ENCODE measurements at regions not wholly inside any gene's neighbourhood (a gene's known extent, or its start where the extent isn't known, plus 50 kb on each side); places are given as distances from the start of the nearest gene placed in this dataset.

DNA sequence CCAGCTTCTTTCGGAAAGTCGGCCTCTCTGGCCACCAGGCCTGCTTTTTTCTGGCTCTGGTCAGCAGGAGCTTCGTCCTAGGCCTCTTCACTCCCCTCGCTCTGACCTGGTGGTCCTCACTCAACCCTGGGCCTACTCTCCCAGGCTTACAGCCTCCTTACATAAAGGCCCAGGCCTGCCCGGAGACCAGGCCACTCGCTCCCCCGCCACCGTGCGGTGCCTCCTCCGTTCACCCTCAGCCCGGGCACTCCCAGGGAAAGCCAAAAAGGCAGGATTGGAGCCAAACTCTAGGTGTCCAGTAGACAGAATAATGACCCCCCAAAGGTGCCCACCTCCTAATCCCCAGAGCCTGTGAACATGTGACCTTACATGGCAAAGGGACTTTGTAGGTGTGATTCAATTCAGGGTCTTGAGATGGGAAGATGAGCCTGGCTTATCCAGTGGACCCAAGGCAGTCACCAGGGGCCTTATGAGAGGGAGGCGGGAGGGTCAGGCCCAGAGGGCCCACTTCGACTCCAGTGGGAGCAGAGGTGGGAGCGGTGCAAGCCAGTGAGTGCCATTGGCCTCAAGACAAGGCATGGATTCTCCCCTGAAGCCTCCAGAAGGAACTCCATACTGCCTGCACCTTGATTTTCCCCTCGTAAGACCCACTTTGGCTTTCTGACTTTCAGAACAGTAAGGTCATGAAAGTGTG, 118.6 kb upstream of the PTPN1 start:
- BruUV-seq (replicated peaks), result no TSS peak
- Histone ChIP-seq H3K9me1 (ENCODE audit: control insufficient read depth, insufficient read depth, low read length) (no peaks in the 10 kb centered on the region), H3K79me2 (ENCODE audit: control insufficient read depth, insufficient read depth, low read length) (no peaks in the 10 kb centered on the region), H3K9ac (ENCODE audit: insufficient read depth in 1 of 2, low read depth in 2 of 2, low read length in 2 of 2) (no peak overlapping the region), H3K27ac (ENCODE audit: extremely low read depth, low read depth, low read length) (no peak overlapping the region), H3K27me3 (ENCODE audit: control insufficient read depth in 2 of 2, insufficient read depth in 2 of 2, low read length in 2 of 2) (no peaks in the 10 kb centered on the region), H3K4me3 (no peak overlapping the region), H3K4me1 (replicated peaks in 1 of 2; ENCODE audit: control insufficient read depth in 2 of 2, insufficient read depth in 2 of 2, low read length in 2 of 2) (peaks cover 21 to 33% of the 10 kb centered on the region in 2 experiments), H3K9me3 (replicated peaks; ENCODE audit: control insufficient read depth, insufficient read depth, low read depth, low read length) (no peaks in the 10 kb centered on the region), H2AFZ (ENCODE audit: low read depth, low read length) (no peak overlapping the region), H3K4me2 (ENCODE audit: insufficient read depth, low read length) (no peak overlapping the region), H3K36me3 (ENCODE audit: control insufficient read depth, insufficient read depth, low read length) (no peaks in the 10 kb centered on the region), H4K20me1 (replicated peaks; ENCODE audit: control insufficient read depth, insufficient read depth, low read length) (no peaks in the 10 kb centered on the region)
- WGBS (ENCODE audit: insufficient coverage, low coverage, missing lambda C conversion rate), result 76% methylated on average over 15 of the region's 15 CpGs
- in situ Hi-C loops (cut with MboI), result no loop called here
- DNase-seq (ENCODE audit: extremely low read depth in 1 of 4, low spot score in 3 of 4) (no peak), ATAC-seq (no peak), FAIRE-seq (no peak)
- ChIA-PET CTCF (ENCODE audit: low intra/inter-chr PET ratio) (no interaction called here), POLR2A (interaction anchor here (0.6 to 1.0 kb wide), 2 partner anchors 32 to 86 kb away, joined by 3 to 4 read pairs; no protein-coding TSS in a partner anchor)
- no peak for TF ChIP-seq FOSL1 (tag; conservative IDR thresholded peaks at IDR 0.05)
- TF ChIP-seq SIX5 (IDR thresholded peaks at IDR 0.05; ENCODE audit: borderline replicate concordance in 1 of 2, insufficient read depth in 1 of 2, low read depth in 1 of 2, low read length in 2 of 2), result no peak
- no peak for TF ChIP-seq NFIC (IDR thresholded peaks at IDR 0.05)
- TF ChIP-seq, protein P1, sequence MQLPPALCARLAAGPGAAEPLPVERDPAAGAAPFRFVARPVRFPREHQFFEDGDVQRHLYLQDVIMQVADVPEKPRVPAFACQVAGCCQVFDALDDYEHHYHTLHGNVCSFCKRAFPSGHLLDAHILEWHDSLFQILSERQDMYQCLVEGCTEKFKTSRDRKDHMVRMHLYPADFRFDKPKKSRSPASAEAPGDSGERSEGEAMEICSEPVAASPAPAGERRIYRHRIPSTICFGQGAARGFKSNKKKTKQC (CRISPR knock-in tag; IDR thresholded peaks at IDR 0.05), result no peak
- no peak for TF ChIP-seq CBX3 (IDR thresholded peaks at IDR 0.05; ENCODE audit: borderline replicate concordance in 1 of 2, low read length in 2 of 2)
- TF ChIP-seq, protein P2, sequence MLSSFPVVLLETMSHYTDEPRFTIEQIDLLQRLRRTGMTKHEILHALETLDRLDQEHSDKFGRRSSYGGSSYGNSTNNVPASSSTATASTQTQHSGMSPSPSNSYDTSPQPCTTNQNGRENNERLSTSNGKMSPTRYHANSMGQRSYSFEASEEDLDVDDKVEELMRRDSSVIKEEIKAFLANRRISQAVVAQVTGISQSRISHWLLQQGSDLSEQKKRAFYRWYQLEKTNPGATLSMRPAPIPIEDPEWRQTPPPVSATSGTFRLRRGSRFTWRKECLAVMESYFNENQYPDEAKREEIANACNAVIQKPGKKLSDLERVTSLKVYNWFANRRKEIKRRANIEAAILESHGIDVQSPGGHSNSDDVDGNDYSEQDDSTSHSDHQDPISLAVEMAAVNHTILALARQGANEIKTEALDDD (IDR thresholded peaks at IDR 0.05), result no peak
- TF ChIP-seq PYGO2 (tag; IDR thresholded peaks at IDR 0.05), result no peak
- no peak for TF ChIP-seq TBP (optimal IDR thresholded peaks at IDR 0.05; ENCODE audit: low read depth, low read length)
- TF ChIP-seq SRSF1 (IDR thresholded peaks at IDR 0.05; ENCODE audit: low read depth, low read length), result no peak
- no peak for TF ChIP-seq STAT5B (CRISPR knock-in tag; IDR thresholded peaks at IDR 0.05)
- TF ChIP-seq, protein P3, sequence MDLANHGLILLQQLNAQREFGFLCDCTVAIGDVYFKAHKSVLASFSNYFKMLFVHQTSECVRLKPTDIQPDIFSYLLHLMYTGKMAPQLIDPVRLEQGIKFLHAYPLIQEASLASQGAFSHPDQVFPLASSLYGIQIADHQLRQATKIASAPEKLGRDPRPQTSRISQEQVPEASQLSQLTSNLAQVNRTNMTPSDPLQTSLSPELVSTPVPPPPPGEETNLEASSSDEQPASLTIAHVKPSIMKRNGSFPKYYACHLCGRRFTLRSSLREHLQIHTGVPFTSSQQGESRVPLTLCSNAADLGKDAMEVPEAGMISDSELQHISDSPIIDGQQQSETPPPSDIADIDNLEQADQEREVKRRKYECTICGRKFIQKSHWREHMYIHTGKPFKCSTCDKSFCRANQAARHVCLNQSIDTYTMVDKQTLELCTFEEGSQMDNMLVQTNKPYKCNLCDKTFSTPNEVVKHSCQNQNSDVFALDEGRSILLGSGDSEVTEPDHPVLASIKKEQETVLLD (IDR thresholded peaks at IDR 0.05), result no peak
- TF ChIP-seq ELF1 (tag; IDR thresholded peaks at IDR 0.05), result no peak
- no peak for TF ChIP-seq MED1 (CRISPR knock-in tag; IDR thresholded peaks at IDR 0.05; ENCODE audit: borderline replicate concordance)
- intact Hi-C loops (cut with micrococcal nuclease), result no loop called here

All from K562 (cell line).